ENCODE measurements at regions not wholly inside any gene's neighbourhood (a gene's known extent, or its start where the extent isn't known, plus 50 kb on each side); places are given as distances from the start of the nearest gene placed in this dataset.

DNA sequence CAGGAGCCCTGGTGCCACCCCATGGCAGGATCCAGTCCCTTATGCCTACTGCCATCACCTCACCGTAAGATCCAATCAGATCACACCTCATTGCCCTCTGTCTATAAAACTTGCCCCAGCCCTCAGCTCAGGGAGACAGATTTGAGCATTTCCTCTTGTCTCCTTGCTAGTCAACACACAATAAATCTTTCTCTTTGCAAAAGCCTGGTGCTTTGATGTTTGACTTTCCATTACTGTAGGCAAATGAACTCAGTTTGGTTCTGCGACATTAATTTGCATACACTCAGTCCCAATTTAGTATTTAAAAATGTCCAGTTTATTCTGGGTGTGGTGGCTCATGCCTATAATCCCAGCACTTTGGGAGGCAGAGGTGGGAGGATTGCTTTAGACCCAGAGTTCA lies 188.4 kb downstream of the AEBP2 start:
- Histone ChIP-seq H3K4me1 (no peaks in the 10 kb centered on the region), H3K27me3 (no peaks in the 10 kb centered on the region), H3K27ac (no peak overlapping the region), H3K36me3 (no peaks in the 10 kb centered on the region), H3K9me3 (no peaks in the 10 kb centered on the region), H3K4me3 (no peak overlapping the region)
- TF ChIP-seq, protein P1, sequence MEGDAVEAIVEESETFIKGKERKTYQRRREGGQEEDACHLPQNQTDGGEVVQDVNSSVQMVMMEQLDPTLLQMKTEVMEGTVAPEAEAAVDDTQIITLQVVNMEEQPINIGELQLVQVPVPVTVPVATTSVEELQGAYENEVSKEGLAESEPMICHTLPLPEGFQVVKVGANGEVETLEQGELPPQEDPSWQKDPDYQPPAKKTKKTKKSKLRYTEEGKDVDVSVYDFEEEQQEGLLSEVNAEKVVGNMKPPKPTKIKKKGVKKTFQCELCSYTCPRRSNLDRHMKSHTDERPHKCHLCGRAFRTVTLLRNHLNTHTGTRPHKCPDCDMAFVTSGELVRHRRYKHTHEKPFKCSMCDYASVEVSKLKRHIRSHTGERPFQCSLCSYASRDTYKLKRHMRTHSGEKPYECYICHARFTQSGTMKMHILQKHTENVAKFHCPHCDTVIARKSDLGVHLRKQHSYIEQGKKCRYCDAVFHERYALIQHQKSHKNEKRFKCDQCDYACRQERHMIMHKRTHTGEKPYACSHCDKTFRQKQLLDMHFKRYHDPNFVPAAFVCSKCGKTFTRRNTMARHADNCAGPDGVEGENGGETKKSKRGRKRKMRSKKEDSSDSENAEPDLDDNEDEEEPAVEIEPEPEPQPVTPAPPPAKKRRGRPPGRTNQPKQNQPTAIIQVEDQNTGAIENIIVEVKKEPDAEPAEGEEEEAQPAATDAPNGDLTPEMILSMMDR (IDR thresholded peaks at IDR 0.05) = no peak
- DNase-seq (ENCODE audit: low spot score) = no peak

DNA sequence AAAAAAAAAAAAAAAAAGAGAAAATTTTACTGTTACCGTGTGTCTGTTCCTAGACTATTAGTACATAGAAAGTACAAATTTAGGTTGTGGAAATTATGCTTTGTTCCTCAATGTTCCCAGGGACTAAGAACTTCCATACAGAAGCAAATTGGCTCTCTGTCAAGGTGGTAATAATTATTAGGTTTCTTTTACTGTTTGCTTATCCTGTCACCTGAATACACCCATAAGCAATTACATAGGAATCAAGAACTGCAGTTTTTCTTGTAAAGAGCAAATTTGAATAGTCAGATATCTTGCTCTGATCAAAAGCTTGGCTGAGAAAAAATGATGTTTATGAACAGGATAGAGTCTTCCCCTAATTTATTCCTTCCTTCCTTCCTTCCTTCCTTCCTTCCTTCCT lies 191.2 kb downstream of the AEBP2 start:
- DNase-seq (ENCODE audit: low spot score) = no peak
- Histone ChIP-seq H3K27ac (no peak overlapping the region), H3K4me1 (no peaks in the 10 kb centered on the region), H3K36me3 (no peaks in the 10 kb centered on the region), H3K27me3 (no peaks in the 10 kb centered on the region), H3K4me3 (no peak overlapping the region), H3K9me3 (no peaks in the 10 kb centered on the region)
- TF ChIP-seq, protein P1 (IDR thresholded peaks at IDR 0.05) = no peak

- no peak overlapping the region for H3K27ac ChIP-seq
- TF ChIP-seq, protein P1 (IDR thresholded peaks at IDR 0.05) = no peak
- no peak overlapping the region for H3K4me3 ChIP-seq
- no peaks in the 10 kb centered on the region for H3K36me3 ChIP-seq
- H3K27me3 ChIP-seq = no peaks in the 10 kb centered on the region
- no peak for DNase-seq (ENCODE audit: low spot score)
- H3K4me1 ChIP-seq = no peaks in the 10 kb centered on the region
- no peaks in the 10 kb centered on the region for H3K9me3 ChIP-seq
These were observed 193.9 kb downstream of the AEBP2 start for GRCh38 chr12:19633194-19633593.

DNA sequence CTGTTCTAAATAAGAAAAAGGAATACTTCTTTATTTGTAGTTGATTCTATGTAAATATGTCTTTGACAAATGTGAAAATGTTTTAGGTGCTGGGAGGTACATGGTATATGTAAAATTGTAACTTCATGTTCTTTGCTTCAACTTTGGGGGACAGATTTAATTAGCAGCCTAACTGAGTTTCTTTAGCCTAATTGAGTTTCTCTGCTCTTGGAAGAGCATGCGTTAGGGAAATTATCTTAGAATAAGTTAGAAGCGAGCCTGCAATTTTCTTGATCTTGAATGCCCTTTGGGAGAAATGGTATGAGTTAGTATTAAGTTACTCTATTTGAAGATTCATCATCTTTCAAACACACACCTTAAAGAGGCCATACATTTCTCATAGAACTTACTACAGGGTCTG lies 194.3 kb downstream of the AEBP2 start:
- DNase-seq (ENCODE audit: low spot score) = no peak
- no peaks in the 10 kb centered on the region for H3K36me3 ChIP-seq
- H3K4me1 ChIP-seq = no peaks in the 10 kb centered on the region
- no peaks in the 10 kb centered on the region for H3K27me3 ChIP-seq
- TF ChIP-seq, protein P1 (IDR thresholded peaks at IDR 0.05) = no peak
- no peak overlapping the region for H3K27ac ChIP-seq
- no peak overlapping the region for H3K4me3 ChIP-seq
- H3K9me3 ChIP-seq = no peaks in the 10 kb centered on the region

GRCh38 chr12:19639781-19640415 lies 200.6 kb downstream of the AEBP2 start:
- no peak for DNase-seq (ENCODE audit: low spot score)
- Histone ChIP-seq H3K4me1 (peaks cover 4 to 13% of the 10 kb centered on the region in 2 donors), H3K27me3 (no peaks in the 10 kb centered on the region), H3K27ac (no peak overlapping the region), H3K4me3 (no peak overlapping the region), H3K9me3 (no peaks in the 10 kb centered on the region), H3K36me3 (no peaks in the 10 kb centered on the region)
- TF ChIP-seq, protein P1 (IDR thresholded peaks at IDR 0.05) = no peak
